ENCODE measurements at regions not wholly inside any gene's neighbourhood (a gene's known extent, or its start where the extent isn't known, plus 50 kb on each side); places are given as distances from the start of the nearest gene placed in this dataset.

- TF ChIP-seq, protein P1, sequence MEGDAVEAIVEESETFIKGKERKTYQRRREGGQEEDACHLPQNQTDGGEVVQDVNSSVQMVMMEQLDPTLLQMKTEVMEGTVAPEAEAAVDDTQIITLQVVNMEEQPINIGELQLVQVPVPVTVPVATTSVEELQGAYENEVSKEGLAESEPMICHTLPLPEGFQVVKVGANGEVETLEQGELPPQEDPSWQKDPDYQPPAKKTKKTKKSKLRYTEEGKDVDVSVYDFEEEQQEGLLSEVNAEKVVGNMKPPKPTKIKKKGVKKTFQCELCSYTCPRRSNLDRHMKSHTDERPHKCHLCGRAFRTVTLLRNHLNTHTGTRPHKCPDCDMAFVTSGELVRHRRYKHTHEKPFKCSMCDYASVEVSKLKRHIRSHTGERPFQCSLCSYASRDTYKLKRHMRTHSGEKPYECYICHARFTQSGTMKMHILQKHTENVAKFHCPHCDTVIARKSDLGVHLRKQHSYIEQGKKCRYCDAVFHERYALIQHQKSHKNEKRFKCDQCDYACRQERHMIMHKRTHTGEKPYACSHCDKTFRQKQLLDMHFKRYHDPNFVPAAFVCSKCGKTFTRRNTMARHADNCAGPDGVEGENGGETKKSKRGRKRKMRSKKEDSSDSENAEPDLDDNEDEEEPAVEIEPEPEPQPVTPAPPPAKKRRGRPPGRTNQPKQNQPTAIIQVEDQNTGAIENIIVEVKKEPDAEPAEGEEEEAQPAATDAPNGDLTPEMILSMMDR (IDR thresholded peaks at IDR 0.05): no peak
- no peak for TF ChIP-seq POLR2A (IDR thresholded peaks at IDR 0.05)
These were observed 1759.1 kb downstream of the ARAP2 start for GRCh38 chr4:34485252-34485651.
